IMR-90 (cell line): ENCODE measurements at regions not wholly inside any gene's neighbourhood (a gene's known extent, or its start where the extent isn't known, plus 50 kb on each side); places are given as distances from the start of the nearest gene placed in this dataset.

Experiments
- BHLHE40 ChIP-seq: fragments of 150-350 bp; IDR thresholded peaks from 2 replicates; pipeline ENCODE4 v1.6.1; 2016; ENCODE audit warnings: mild to moderate bottlenecking, low read depth, low read length
- FOS ChIP-seq: fragments of 150-350 bp; IDR thresholded peaks from 2 replicates; pipeline ENCODE4 v1.6.1; 2016; ENCODE audit warnings: low read depth, low read length
- MAFK ChIP-seq: IDR thresholded peaks from 2 replicates; pipeline ENCODE4 v1.6.1; 2012; ENCODE audit warnings: low read depth, low read length, improper control_type of control experiment
- MAZ ChIP-seq: IDR thresholded peaks from 2 replicates; pipeline ENCODE4 v1.6.1; 2012; ENCODE audit warnings: low read depth, mild to moderate bottlenecking, low read length, improper control_type of control experiment, moderate library complexity, borderline replicate concordance
- POLR2A ChIP-seq: IDR thresholded peaks from 2 replicates; pipeline ENCODE4 v1.6.1; 2012; ENCODE audit warnings: mild to moderate bottlenecking, low read depth, low read length
- RFX5 ChIP-seq: IDR thresholded peaks from 2 replicates; pipeline ENCODE4 v1.8.0; 2012; ENCODE audit warnings: low read depth, mild to moderate bottlenecking, low read length, moderate library complexity
- TF ChIP-seq, protein P1 (sequence below): conservative IDR thresholded peaks from 2 replicates; pipeline ENCODE4 v1.5.1; 2012; ENCODE audit warnings: mild to moderate bottlenecking, low read depth, low read length, improper control_type of control experiment
- TF ChIP-seq, protein P2 (sequence below): fragments of 150-350 bp; IDR thresholded peaks from 2 replicates; pipeline ENCODE4 v1.6.1; 2017; ENCODE audit warnings: mild to moderate bottlenecking, antibody characterized with exemption, low read length, low read depth

DNA sequence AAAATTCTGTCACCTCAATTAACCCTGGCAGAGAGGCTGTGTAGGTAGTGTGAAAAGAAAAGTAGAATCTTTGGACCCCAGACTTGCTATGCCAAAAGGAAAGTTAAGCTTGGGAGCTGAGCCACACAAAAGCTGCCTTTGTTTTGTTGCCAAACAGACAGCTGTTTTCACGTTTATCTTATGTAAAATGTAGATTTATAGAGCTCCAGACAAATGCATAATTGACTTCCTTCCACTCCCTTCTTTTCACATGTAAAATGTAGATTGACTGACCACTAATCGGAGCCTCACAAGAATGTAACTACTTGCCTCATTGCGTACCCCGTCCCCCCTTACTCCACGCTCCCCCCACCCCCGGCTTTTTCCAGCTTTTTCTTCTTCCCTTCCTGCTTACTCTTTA is 2302.2 kb upstream of the RAG2 start:
- TF ChIP-seq, protein P1, sequence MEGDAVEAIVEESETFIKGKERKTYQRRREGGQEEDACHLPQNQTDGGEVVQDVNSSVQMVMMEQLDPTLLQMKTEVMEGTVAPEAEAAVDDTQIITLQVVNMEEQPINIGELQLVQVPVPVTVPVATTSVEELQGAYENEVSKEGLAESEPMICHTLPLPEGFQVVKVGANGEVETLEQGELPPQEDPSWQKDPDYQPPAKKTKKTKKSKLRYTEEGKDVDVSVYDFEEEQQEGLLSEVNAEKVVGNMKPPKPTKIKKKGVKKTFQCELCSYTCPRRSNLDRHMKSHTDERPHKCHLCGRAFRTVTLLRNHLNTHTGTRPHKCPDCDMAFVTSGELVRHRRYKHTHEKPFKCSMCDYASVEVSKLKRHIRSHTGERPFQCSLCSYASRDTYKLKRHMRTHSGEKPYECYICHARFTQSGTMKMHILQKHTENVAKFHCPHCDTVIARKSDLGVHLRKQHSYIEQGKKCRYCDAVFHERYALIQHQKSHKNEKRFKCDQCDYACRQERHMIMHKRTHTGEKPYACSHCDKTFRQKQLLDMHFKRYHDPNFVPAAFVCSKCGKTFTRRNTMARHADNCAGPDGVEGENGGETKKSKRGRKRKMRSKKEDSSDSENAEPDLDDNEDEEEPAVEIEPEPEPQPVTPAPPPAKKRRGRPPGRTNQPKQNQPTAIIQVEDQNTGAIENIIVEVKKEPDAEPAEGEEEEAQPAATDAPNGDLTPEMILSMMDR: no peak
- TF ChIP-seq FOS: no peak
- TF ChIP-seq RFX5: no peak
- TF ChIP-seq POLR2A: no peak
- TF ChIP-seq BHLHE40: no peak
- no peak for TF ChIP-seq MAZ
- TF ChIP-seq MAFK: no peak
- TF ChIP-seq, protein P2, sequence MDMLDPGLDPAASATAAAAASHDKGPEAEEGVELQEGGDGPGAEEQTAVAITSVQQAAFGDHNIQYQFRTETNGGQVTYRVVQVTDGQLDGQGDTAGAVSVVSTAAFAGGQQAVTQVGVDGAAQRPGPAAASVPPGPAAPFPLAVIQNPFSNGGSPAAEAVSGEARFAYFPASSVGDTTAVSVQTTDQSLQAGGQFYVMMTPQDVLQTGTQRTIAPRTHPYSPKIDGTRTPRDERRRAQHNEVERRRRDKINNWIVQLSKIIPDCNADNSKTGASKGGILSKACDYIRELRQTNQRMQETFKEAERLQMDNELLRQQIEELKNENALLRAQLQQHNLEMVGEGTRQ: no peak
